H1 (cell line): ENCODE measurements at regions not wholly inside any gene's neighbourhood (a gene's known extent, or its start where the extent isn't known, plus 50 kb on each side); places are given as distances from the start of the nearest gene placed in this dataset.

ENCODE experiments used
- CTCF ChIA-PET: fragments of 300-600 bp; sonication (Branson Sonifier 250); formaldehyde crosslinking; loops from one replicate; lab custom pipeline; 2021; ENCODE audit not compliant: partially characterized antibody; lab: Charles Lee
- POLR2A ChIA-PET: fragments of 300-600 bp; sonication (Branson Sonifier 250); formaldehyde crosslinking; loops from one replicate; lab custom pipeline; 2021; ENCODE audit warnings: inconsistent platforms; ENCODE audit not compliant: partially characterized antibody; lab: Charles Lee
- DNase-seq, 2 experiments: peaks; one replicate each; pipeline versions ENCODE4 v3.0.0 to v3.0.0-alpha.2; 2010 to 2022; ENCODE audit warnings: low spot score in 2 of 2, low read depth in 1 of 2, mixed read lengths in 1 of 2
- FAIRE-seq: peaks from 2 replicates; lab custom pipeline; 2011; peaks lifted over from hg19 to GRCh38; lab: Jason Lieb, UNC
- H2AFZ ChIP-seq: 2 replicates; pipeline ENCODE4 v1.8.1; 2012; ENCODE audit warnings: low read length, inconsistent platforms
- H2AK5ac ChIP-seq: 2 replicates; pipeline ENCODE4 v1.6.1; 2013; ENCODE audit warnings: low read depth, low read length
- H2BK120ac ChIP-seq: replicated peaks from 2 replicates; pipeline ENCODE3; 2013; ENCODE audit warnings: low read depth, low read length, inconsistent platforms
- H2BK12ac ChIP-seq: 2 replicates; pipeline ENCODE4 v1.6.1; 2013; ENCODE audit warnings: low read depth, low read length
- H2BK15ac ChIP-seq: 2 replicates; pipeline ENCODE4 v1.6.1; 2013; ENCODE audit warnings: low read length
- H2BK20ac ChIP-seq: 2 replicates; pipeline ENCODE4 v1.6.1; 2013; ENCODE audit warnings: low read length
- H2BK5ac ChIP-seq: 2 replicates; pipeline ENCODE4 v1.6.1; 2013; ENCODE audit warnings: low read depth, low read length
- H3K14ac ChIP-seq: 2 replicates; pipeline ENCODE4 v1.6.1; 2013; ENCODE audit warnings: inconsistent platforms; ENCODE audit not compliant: insufficient read length
- H3K18ac ChIP-seq: 2 replicates; pipeline ENCODE4 v1.6.1; 2013; ENCODE audit warnings: low read length; ENCODE audit errors: extremely low read depth
- H3K23ac ChIP-seq: 2 replicates; pipeline ENCODE4 v1.6.1; 2013; ENCODE audit warnings: inconsistent platforms; ENCODE audit not compliant: insufficient read length
- H3K23me2 ChIP-seq: 2 replicates; pipeline ENCODE4 v1.6.1; 2013; ENCODE audit warnings: low read depth, low read length
- H3K27ac ChIP-seq: 2 replicates; pipeline ENCODE4 v1.6.1; 2011; ENCODE audit warnings: low read depth, low read length, inconsistent platforms
- H3K27me3 ChIP-seq, 4 experiments: replicated peaks in 1 of 4; 1 replicate in 1 of 4; 2 replicates in 3 of 4; pipeline versions ENCODE4 v1.6.1 to v1.8.1; 2011 to 2013; ENCODE audit warnings: low read length in 3 of 4, mild to moderate bottlenecking in 3 of 4, inconsistent platforms in 2 of 4, mixed read lengths in 2 of 4, moderate library complexity in 1 of 4; ENCODE audit not compliant: control insufficient read depth in 3 of 4, insufficient read depth in 3 of 4; ENCODE audit errors: extremely low read depth in 1 of 4
- H3K36me3 ChIP-seq, 4 experiments: 2 replicates each; pipeline versions ENCODE4 v1.6.1 to v1.8.1; 2011 to 2013; ENCODE audit warnings: mild to moderate bottlenecking in 4 of 4, low read length in 3 of 4, moderate library complexity in 2 of 4, control low read depth in 1 of 4, inconsistent platforms in 1 of 4; ENCODE audit not compliant: insufficient read depth in 4 of 4, control insufficient read depth in 2 of 4
- H3K4ac ChIP-seq: replicated peaks from 2 replicates; pipeline ENCODE3; 2013; ENCODE audit warnings: low read length, low read depth, mixed read lengths, inconsistent platforms; ENCODE audit not compliant: insufficient read length
- H3K4me1 ChIP-seq, 4 experiments: replicated peaks in 1 of 4; 1 replicate in 1 of 4; 2 replicates in 3 of 4; pipeline versions ENCODE4 v1.6.1 to v1.8.1; 2011 to 2013; ENCODE audit warnings: low read length in 3 of 4, inconsistent platforms in 2 of 4, mixed read lengths in 1 of 4; ENCODE audit not compliant: insufficient read depth in 4 of 4, control insufficient read depth in 3 of 4
- H3K4me2 ChIP-seq, 2 experiments: 2 replicates each; pipeline versions ENCODE4 v1.6.1 to v1.8.1; 2011 to 2013; ENCODE audit warnings: low read depth in 2 of 2, low read length in 2 of 2, control low read depth in 1 of 2, inconsistent platforms in 1 of 2, mild to moderate bottlenecking in 1 of 2; ENCODE audit not compliant: insufficient read depth in 1 of 2
- H3K4me3 ChIP-seq, 4 experiments: fragments of 200-600, 300-600 bp in 1 of 4; sonication (generic), shearing (Covaris generic), sonication (Bioruptor Twin) in 1 of 4; 2 replicates each; pipeline versions ENCODE4 v1.5.1 to v1.8.1; 2011 to 2016; ENCODE audit warnings: low read length in 4 of 4, low read depth in 3 of 4, control low read depth in 2 of 4, inconsistent platforms in 2 of 4, mild to moderate bottlenecking in 2 of 4, mixed read lengths in 1 of 4, moderate library complexity in 1 of 4; ENCODE audit not compliant: insufficient read depth in 2 of 4; ENCODE audit errors: extremely low read depth in 1 of 4
- H3K56ac ChIP-seq: replicated peaks from 2 replicates; pipeline ENCODE3; 2013; ENCODE audit warnings: low read depth, mild to moderate bottlenecking, mixed read lengths, low read length, inconsistent platforms; ENCODE audit not compliant: insufficient read length
- H3K79me1 ChIP-seq: 2 replicates; pipeline ENCODE4 v1.6.1; 2013; ENCODE audit warnings: low read depth, low read length, control low read depth
- H3K79me2 ChIP-seq, 2 experiments: 2 replicates each; pipeline versions ENCODE4 v1.6.1 to v1.8.1; 2012 to 2013; ENCODE audit warnings: low read length in 2 of 2, mild to moderate bottlenecking in 2 of 2, inconsistent platforms in 1 of 2; ENCODE audit not compliant: insufficient read depth in 2 of 2, control insufficient read depth in 1 of 2
- H3K9ac ChIP-seq, 4 experiments: replicated peaks in 1 of 4; 1 replicate in 1 of 4; 2 replicates in 3 of 4; pipeline versions ENCODE4 v1.6.1 to v1.8.1; 2011 to 2013; ENCODE audit warnings: low read depth in 3 of 4, low read length in 3 of 4, control low read depth in 2 of 4, mild to moderate bottlenecking in 2 of 4, moderate library complexity in 2 of 4, inconsistent platforms in 1 of 4; ENCODE audit errors: extremely low read depth in 1 of 4
- H3K9me3 ChIP-seq, 2 experiments: 2 replicates each; pipeline versions ENCODE4 v1.6.1 to v1.8.1; 2012 to 2013; ENCODE audit warnings: mild to moderate bottlenecking in 2 of 2, moderate library complexity in 2 of 2, control low read depth in 1 of 2, inconsistent platforms in 1 of 2, low read depth in 1 of 2, low read length in 1 of 2, mixed read lengths in 1 of 2; ENCODE audit not compliant: insufficient read depth in 2 of 2
- H4K20me1 ChIP-seq, 2 experiments: replicated peaks in 1 of 2; 2 replicates each; pipeline versions ENCODE3 to v1.8.1; 2011 to 2013; ENCODE audit warnings: inconsistent platforms in 2 of 2, low read length in 2 of 2, mild to moderate bottlenecking in 1 of 2; ENCODE audit not compliant: insufficient read depth in 2 of 2, control insufficient read depth in 1 of 2
- H4K5ac ChIP-seq: 2 replicates; pipeline ENCODE4 v1.6.1; 2013; ENCODE audit warnings: low read length, low read depth, mixed read lengths, inconsistent platforms; ENCODE audit not compliant: insufficient read length
- H4K8ac ChIP-seq: 2 replicates; pipeline ENCODE4 v1.8.0; 2013; ENCODE audit warnings: mild to moderate bottlenecking, moderate library complexity, low read length, inconsistent platforms; ENCODE audit not compliant: insufficient read depth; ENCODE audit errors: extremely low read depth
- H4K91ac ChIP-seq: replicated peaks from 2 replicates; pipeline ENCODE3; 2013; ENCODE audit warnings: low read length, mixed read lengths, inconsistent platforms; ENCODE audit not compliant: insufficient read length
- BACH1 ChIP-seq: IDR thresholded peaks from 2 replicates; pipeline ENCODE4 v1.6.1; 2012; ENCODE audit warnings: low read length, improper control_type of control experiment
- CBX5 ChIP-seq: fragments of 300-800, 300-1000 bp; sonication (generic); IDR thresholded peaks from 2 replicates; pipeline ENCODE4 v1.7.1; 2016; ENCODE audit warnings: antibody characterized with exemption, low read length, low read depth
- HDAC6 ChIP-seq: IDR thresholded peaks from one replicate; pipeline ENCODE4 v1.7.1; 2012; ENCODE audit warnings: low read depth, mild to moderate bottlenecking, inconsistent platforms, low read length, moderate library complexity
- NANOG ChIP-seq: IDR thresholded peaks from 2 replicates; pipeline ENCODE4 v1.6.1; 2011; ENCODE audit warnings: low read length, low read depth, mild to moderate bottlenecking, inconsistent platforms; ENCODE audit not compliant: insufficient read depth, poor library complexity, severe bottlenecking
- RAD21 ChIP-seq, 2 experiments: IDR thresholded peaks in 1 of 2; conservative IDR thresholded peaks in 1 of 2; 2 replicates each; pipeline ENCODE4 v1.6.1; 2011; ENCODE audit warnings: low read depth in 2 of 2, low read length in 2 of 2, improper control_type of control experiment in 1 of 2, inconsistent platforms in 1 of 2, mild to moderate bottlenecking in 1 of 2, moderate library complexity in 1 of 2
- SP4 ChIP-seq: IDR thresholded peaks from 2 replicates; pipeline ENCODE4 v1.6.1; 2012; ENCODE audit warnings: low read length, inconsistent platforms
- WGBS, 2 experiments: shearing (Covaris generic) in 1 of 2; methylation state at CpG; one replicate each; pipeline versions ENCODE4 v1.1.6 to v1.1.7; 2013 to 2015; ENCODE audit warnings: low lambda C conversion rate in 2 of 2, mixed read lengths in 2 of 2, inconsistent platforms in 1 of 2, low coverage in 1 of 2, missing lambda C conversion rate in 1 of 2; ENCODE audit not compliant: insufficient replicate concordance in 2 of 2, insufficient coverage in 1 of 2, insufficient read length in 1 of 2; ENCODE audit errors: extremely low coverage in 1 of 2, missing lambda C conversion rate in 1 of 2; 5-methylcytosine and 5-hydroxymethylcytosine counted together
- TF ChIP-seq, protein P1 (sequence below): IDR thresholded peaks from 2 replicates; pipeline ENCODE4 v1.6.1; 2012; ENCODE audit warnings: inconsistent platforms
- TF ChIP-seq, protein P2 (sequence below): IDR thresholded peaks from 2 replicates; pipeline ENCODE4 v1.6.1; 2012; ENCODE audit warnings: low read length, inconsistent platforms
- TF ChIP-seq, protein P3 (sequence below), 3 experiments: IDR thresholded peaks; 1 replicate in 2 of 3; 2 replicates in 1 of 3; pipeline versions ENCODE4 v1.5.1 to v1.6.1; 2011; ENCODE audit warnings: low read length in 3 of 3, mild to moderate bottlenecking in 3 of 3, inconsistent platforms in 2 of 3, low read depth in 1 of 3, moderate library complexity in 1 of 3; ENCODE audit not compliant: insufficient read depth in 1 of 3; ENCODE audit errors: control extremely low read depth in 1 of 3

DNA sequence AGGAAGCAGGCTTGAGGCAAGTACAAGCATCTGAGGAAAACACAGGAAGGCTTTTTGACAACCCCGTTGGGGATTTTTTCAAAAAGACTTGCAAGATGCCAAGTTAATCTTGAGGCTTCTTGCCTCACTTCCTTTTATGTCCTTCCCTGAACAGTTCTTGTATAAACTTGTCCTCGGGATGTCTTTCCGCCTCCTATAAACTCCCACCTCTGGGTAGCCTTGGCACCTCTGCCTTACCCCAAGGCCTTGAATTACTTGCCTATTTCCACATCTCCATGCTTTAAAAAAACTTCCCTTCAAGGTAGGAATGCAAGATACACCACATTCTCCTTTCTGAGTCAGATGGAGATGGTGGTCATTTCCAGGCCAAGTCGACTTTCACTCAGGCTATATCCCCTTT, 106.4 kb upstream of the RBBP8 start:
- H3K23ac ChIP-seq: no peak overlapping the region
- H2BK120ac ChIP-seq: no peak overlapping the region
- peaks cover 0 to 5% (median 0%) of the 10 kb centered on the region in 4 experiments; a peak in 1 of 7 replicates for H3K4me1 ChIP-seq
- H4K91ac ChIP-seq: no peak overlapping the region
- CTCF ChIA-PET: interaction anchor here (0.7 kb wide), 1 partner anchor 10 kb away, joined by 3 read pairs; no protein-coding TSS in a partner anchor
- FAIRE-seq: no peak
- DNase-seq: no peak
- H3K9me3 ChIP-seq: no peaks in the 10 kb centered on the region
- H3K18ac ChIP-seq: no peak overlapping the region
- WGBS, 2 experiments: 89% methylated on average over 4 of the region's 4 CpGs; no CpG with 5 or more reads in 1 of the 2 experiments
- no peak overlapping the region for H3K56ac ChIP-seq
- H3K4ac ChIP-seq: no peak overlapping the region
- no peaks in the 10 kb centered on the region for H3K79me2 ChIP-seq
- H3K4me3 ChIP-seq: no peak overlapping the region
- POLR2A ChIA-PET: no interaction called here
- no peak overlapping the region for H2AFZ ChIP-seq
- H2AK5ac ChIP-seq: no peak overlapping the region
- 0 out of 2 replicates have a peak overlapping the region, but pooled peaks have one; percentile 51 for H2BK20ac ChIP-seq
- no peak overlapping the region for H4K8ac ChIP-seq
- H3K14ac ChIP-seq: no peak overlapping the region
- H4K20me1 ChIP-seq: no peaks in the 10 kb centered on the region
- no peak overlapping the region for H2BK15ac ChIP-seq
- no peaks in the 10 kb centered on the region for H3K27me3 ChIP-seq
- no peak overlapping the region for H2BK5ac ChIP-seq
- H3K36me3 ChIP-seq: no peaks in the 10 kb centered on the region
- no peaks in the 10 kb centered on the region for H3K23me2 ChIP-seq
- no peak overlapping the region for H3K9ac ChIP-seq
- H2BK12ac ChIP-seq: no peak overlapping the region
- H3K79me1 ChIP-seq: no peaks in the 10 kb centered on the region
- H3K4me2 ChIP-seq: no peak overlapping the region
- H3K27ac ChIP-seq: no peak overlapping the region
- H4K5ac ChIP-seq: no peak overlapping the region
- no peak for TF ChIP-seq RAD21 (IDR thresholded peaks at IDR 0.05 in 1 of 2, conservative IDR thresholded peaks at IDR 0.05 in 1 of 2; ENCODE audit: low read depth in 2 of 2, low read length in 2 of 2)
- TF ChIP-seq SP4: no peak
- TF ChIP-seq BACH1: no peak
- TF ChIP-seq NANOG: no peak
- TF ChIP-seq, protein P1, sequence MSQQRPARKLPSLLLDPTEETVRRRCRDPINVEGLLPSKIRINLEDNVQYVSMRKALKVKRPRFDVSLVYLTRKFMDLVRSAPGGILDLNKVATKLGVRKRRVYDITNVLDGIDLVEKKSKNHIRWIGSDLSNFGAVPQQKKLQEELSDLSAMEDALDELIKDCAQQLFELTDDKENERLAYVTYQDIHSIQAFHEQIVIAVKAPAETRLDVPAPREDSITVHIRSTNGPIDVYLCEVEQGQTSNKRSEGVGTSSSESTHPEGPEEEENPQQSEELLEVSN: no peak
- TF ChIP-seq HDAC6: no peak
- TF ChIP-seq CBX5: no peak
- TF ChIP-seq, protein P2, sequence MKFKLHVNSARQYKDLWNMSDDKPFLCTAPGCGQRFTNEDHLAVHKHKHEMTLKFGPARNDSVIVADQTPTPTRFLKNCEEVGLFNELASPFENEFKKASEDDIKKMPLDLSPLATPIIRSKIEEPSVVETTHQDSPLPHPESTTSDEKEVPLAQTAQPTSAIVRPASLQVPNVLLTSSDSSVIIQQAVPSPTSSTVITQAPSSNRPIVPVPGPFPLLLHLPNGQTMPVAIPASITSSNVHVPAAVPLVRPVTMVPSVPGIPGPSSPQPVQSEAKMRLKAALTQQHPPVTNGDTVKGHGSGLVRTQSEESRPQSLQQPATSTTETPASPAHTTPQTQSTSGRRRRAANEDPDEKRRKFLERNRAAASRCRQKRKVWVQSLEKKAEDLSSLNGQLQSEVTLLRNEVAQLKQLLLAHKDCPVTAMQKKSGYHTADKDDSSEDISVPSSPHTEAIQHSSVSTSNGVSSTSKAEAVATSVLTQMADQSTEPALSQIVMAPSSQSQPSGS: no peak
- TF ChIP-seq, protein P3, sequence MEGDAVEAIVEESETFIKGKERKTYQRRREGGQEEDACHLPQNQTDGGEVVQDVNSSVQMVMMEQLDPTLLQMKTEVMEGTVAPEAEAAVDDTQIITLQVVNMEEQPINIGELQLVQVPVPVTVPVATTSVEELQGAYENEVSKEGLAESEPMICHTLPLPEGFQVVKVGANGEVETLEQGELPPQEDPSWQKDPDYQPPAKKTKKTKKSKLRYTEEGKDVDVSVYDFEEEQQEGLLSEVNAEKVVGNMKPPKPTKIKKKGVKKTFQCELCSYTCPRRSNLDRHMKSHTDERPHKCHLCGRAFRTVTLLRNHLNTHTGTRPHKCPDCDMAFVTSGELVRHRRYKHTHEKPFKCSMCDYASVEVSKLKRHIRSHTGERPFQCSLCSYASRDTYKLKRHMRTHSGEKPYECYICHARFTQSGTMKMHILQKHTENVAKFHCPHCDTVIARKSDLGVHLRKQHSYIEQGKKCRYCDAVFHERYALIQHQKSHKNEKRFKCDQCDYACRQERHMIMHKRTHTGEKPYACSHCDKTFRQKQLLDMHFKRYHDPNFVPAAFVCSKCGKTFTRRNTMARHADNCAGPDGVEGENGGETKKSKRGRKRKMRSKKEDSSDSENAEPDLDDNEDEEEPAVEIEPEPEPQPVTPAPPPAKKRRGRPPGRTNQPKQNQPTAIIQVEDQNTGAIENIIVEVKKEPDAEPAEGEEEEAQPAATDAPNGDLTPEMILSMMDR (IDR thresholded peaks at IDR 0.05; ENCODE audit: control extremely low read depth in 1 of 3, insufficient read depth in 1 of 3, low read depth in 1 of 3, low read length in 3 of 3): no peak
